Karpas-422 (cell line): ENCODE measurements at regions not wholly inside any gene's neighbourhood (a gene's known extent, or its start where the extent isn't known, plus 50 kb on each side); places are given as distances from the start of the nearest gene placed in this dataset.

ENCODE experiments used
- DNase-seq: peaks from one replicate; pipeline ENCODE4 v3.0.0-alpha.2; 2015
- H2AFZ ChIP-seq: fragments of 200-600 bp; sonication (generic); 2 replicates; pipeline ENCODE4 v1.6.1; 2014; ENCODE audit warnings: antibody characterized with exemption, low read length, mixed read lengths
- H3K27ac ChIP-seq: fragments of 200-600 bp; sonication (generic); 2 replicates; pipeline ENCODE4 v1.5.1; 2014; ENCODE audit warnings: mild to moderate bottlenecking, low read length, moderate library complexity
- H3K27me3 ChIP-seq: fragments of 200-600 bp; sonication (generic); 2 replicates; pipeline ENCODE4 v1.6.1; 2014; ENCODE audit warnings: low read length, mixed read lengths
- H3K36me3 ChIP-seq: fragments of 200-600 bp; sonication (generic); 2 replicates; pipeline ENCODE4 v1.6.1; 2014; ENCODE audit warnings: low read length, mixed read lengths; ENCODE audit not compliant: insufficient read depth
- H3K4me1 ChIP-seq: fragments of 200-600 bp; sonication (generic); 2 replicates; pipeline ENCODE4 v1.6.1; 2014; ENCODE audit warnings: mild to moderate bottlenecking, low read length, mixed read lengths
- H3K4me2 ChIP-seq: fragments of 200-600 bp; sonication (generic); 2 replicates; pipeline ENCODE4 v1.6.1; 2014; ENCODE audit warnings: low read length, low read depth, mild to moderate bottlenecking; ENCODE audit not compliant: poor library complexity, severe bottlenecking
- H3K4me3 ChIP-seq: fragments of 200-600 bp; sonication (generic); 2 replicates; pipeline ENCODE4 v1.5.1; 2014; ENCODE audit warnings: mild to moderate bottlenecking, antibody characterized with exemption, low read length, mixed read lengths
- H3K79me2 ChIP-seq: fragments of 200-600 bp; sonication (generic); 2 replicates; pipeline ENCODE4 v1.6.1; 2014; ENCODE audit warnings: mild to moderate bottlenecking, low read length, mixed read lengths
- H3K9ac ChIP-seq: fragments of 200-600 bp; sonication (generic); 2 replicates; pipeline ENCODE4 v1.6.0; 2014; ENCODE audit warnings: low read length
- H3K9me2 ChIP-seq: fragments of 200-600 bp; sonication (generic), shearing (Covaris generic); replicated peaks from 2 replicates; pipeline ENCODE4 v1.6.0; 2014; ENCODE audit warnings: mild to moderate bottlenecking, low read length, moderate library complexity; ENCODE audit not compliant: insufficient read depth
- H3K9me3 ChIP-seq: fragments of 300-700, 200-600 bp; sonication (generic); 2 replicates; pipeline ENCODE4 v1.6.1; 2014; ENCODE audit warnings: low read length, mixed read lengths
- H4K20me1 ChIP-seq: fragments of 200-600 bp; sonication (generic); 2 replicates; pipeline ENCODE4 v1.6.1; 2014; ENCODE audit warnings: mild to moderate bottlenecking, antibody characterized with exemption, low read length, low read depth; ENCODE audit not compliant: insufficient read depth

DNA sequence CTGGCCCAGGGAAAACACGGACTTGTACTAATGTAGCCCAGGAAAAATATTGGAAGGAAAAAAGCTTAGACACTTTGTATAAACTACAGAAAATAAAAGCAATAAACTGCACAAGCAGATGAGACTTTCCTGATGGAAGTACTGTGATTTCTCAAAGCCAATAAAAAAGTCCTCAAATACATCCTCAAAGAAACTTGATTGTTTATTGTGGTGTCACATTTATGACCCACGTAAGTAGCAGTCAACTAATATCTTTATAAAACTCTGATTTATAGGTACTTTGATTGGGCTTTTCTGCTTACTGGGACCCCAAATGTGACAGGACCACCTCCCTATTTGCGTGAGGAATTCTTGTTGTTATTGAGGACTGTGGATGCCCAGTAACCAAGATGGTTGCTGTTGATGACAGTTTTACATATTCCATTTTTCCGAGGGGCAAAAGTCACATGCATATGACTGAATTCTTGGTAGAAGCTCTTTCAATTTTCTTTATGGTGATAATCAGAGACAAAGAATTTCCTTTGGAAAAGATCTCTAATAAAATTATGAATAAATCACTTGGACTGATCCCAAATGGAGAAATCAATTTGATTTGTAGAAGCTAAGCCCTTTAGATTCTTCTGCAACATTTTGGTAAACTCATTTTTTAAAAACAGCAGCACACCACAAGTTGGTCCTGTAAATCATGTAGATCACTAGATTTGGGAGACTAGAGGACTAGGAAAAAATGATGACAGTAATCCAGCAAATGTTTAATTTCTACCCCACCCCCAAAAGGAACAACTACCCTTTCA, 159.0 kb upstream of the TSC22D2 start:
- H2AFZ ChIP-seq, result no peak overlapping the region
- no peaks in the 10 kb centered on the region for H3K27me3 ChIP-seq
- no peaks in the 10 kb centered on the region for H3K36me3 ChIP-seq
- no peaks in the 10 kb centered on the region for H3K9me3 ChIP-seq
- no peaks in the 10 kb centered on the region for H3K9me2 ChIP-seq
- no peak overlapping the region for H3K4me3 ChIP-seq
- no peak for DNase-seq
- H3K79me2 ChIP-seq, result no peaks in the 10 kb centered on the region
- no peak overlapping the region for H3K9ac ChIP-seq
- no peaks in the 10 kb centered on the region for H4K20me1 ChIP-seq
- H3K4me1 ChIP-seq, result peaks cover 11% of the 10 kb centered on the region
- H3K27ac ChIP-seq, result no peak overlapping the region
- H3K4me2 ChIP-seq, result peak overlapping the region; percentile 43

- Histone ChIP-seq H2AFZ (0 out of 2 replicates have a peak overlapping the region, but pooled peaks have one; percentile 66), H3K9ac (peak overlapping the region; percentile 20; the same call in 1 of the 2 replicates), H3K4me3 (no peak overlapping the region)
These were observed 159.8 kb upstream of the TSC22D2 start for GRCh38 chr3:150248116-150248887.

GRCh38 chr3:150247441-150247840, 160.7 kb upstream of the TSC22D2 start:
- Histone ChIP-seq H4K20me1 (no peaks in the 10 kb centered on the region), H3K9ac (no peak overlapping the region), H3K9me2 (no peaks in the 10 kb centered on the region), H3K79me2 (no peaks in the 10 kb centered on the region), H3K9me3 (no peaks in the 10 kb centered on the region), H3K27me3 (no peaks in the 10 kb centered on the region), H3K27ac (no peak overlapping the region), H3K4me1 (peaks cover 11% of the 10 kb centered on the region), H3K4me3 (no peak overlapping the region), H3K4me2 (no peak overlapping the region), H3K36me3 (no peaks in the 10 kb centered on the region), H2AFZ (no peak overlapping the region)
- no peak for DNase-seq

More at GRCh38 chr3:150248116-150248887, 159.8 kb upstream of the TSC22D2 start:
- peaks cover 11% of the 10 kb centered on the region for H3K4me1 ChIP-seq
- peak overlapping the region; percentile 43 for H3K4me2 ChIP-seq
- no peaks in the 10 kb centered on the region for H3K9me2 ChIP-seq
- H3K27ac ChIP-seq, result no peak overlapping the region
- DNase-seq, result no peak
- no peaks in the 10 kb centered on the region for H3K79me2 ChIP-seq
- no peaks in the 10 kb centered on the region for H4K20me1 ChIP-seq
- H3K36me3 ChIP-seq, result no peaks in the 10 kb centered on the region
- no peaks in the 10 kb centered on the region for H3K27me3 ChIP-seq
- no peaks in the 10 kb centered on the region for H3K9me3 ChIP-seq

- Histone ChIP-seq H2AFZ (no peak overlapping the region), H3K36me3 (no peaks in the 10 kb centered on the region), H3K4me3 (no peak overlapping the region), H3K9ac (no peak overlapping the region), H3K27ac (no peak overlapping the region), H3K4me1 (peaks cover 13% of the 10 kb centered on the region), H3K79me2 (no peaks in the 10 kb centered on the region), H3K27me3 (no peaks in the 10 kb centered on the region), H3K9me3 (no peaks in the 10 kb centered on the region), H3K4me2 (no peak overlapping the region), H3K9me2 (no peaks in the 10 kb centered on the region), H4K20me1 (no peaks in the 10 kb centered on the region)
- DNase-seq, result no peak
These were observed 164.6 kb upstream of the TSC22D2 start for GRCh38 chr3:150243466-150243865.

DNA sequence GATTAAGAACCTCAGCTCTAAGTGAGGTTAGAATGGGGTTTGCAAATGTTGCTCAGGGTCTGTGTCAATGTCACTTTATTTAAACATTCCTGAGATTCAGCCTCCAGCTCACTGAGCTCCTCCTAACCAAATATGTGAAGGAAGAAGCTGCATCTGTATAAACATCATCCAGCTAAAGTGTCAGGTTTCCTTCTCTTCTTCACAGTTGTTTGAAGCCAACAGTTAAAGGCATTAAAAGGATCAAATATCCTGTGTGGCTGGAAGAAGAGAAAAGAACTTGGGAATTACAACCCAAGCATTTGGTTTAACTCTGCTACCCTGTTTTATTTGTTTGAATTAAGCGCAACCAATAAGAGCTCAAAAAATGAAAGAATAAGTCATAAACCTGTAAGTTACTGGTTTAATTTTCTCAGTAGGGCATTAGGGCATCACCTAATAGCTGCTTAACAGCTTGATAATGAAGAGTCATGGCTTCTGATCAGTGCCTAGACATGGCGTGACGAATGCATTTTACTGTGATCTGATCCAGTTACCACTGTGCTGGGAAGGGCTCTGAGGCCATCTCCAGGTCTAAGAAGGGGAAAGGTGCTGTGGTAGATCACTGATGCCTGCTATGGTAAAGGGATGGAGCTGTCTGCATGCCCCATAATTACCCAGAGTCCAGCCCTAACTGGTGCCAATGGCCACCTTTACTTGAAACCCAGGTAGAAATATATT, 165.7 kb upstream of the TSC22D2 start:
- Histone ChIP-seq H3K27ac (no peak overlapping the region), H3K4me3 (no peak overlapping the region), H3K79me2 (no peaks in the 10 kb centered on the region), H3K4me1 (peaks cover 6% of the 10 kb centered on the region), H2AFZ (no peak overlapping the region), H3K9ac (no peak overlapping the region), H3K9me3 (no peaks in the 10 kb centered on the region), H3K4me2 (no peak overlapping the region), H3K36me3 (no peaks in the 10 kb centered on the region), H3K27me3 (no peaks in the 10 kb centered on the region), H3K9me2 (no peaks in the 10 kb centered on the region), H4K20me1 (no peaks in the 10 kb centered on the region)
- no peak for DNase-seq

- Histone ChIP-seq H3K9me3 (no peaks in the 10 kb centered on the region), H3K9ac (no peak overlapping the region), H3K9me2 (no peaks in the 10 kb centered on the region), H3K79me2 (no peaks in the 10 kb centered on the region), H4K20me1 (no peaks in the 10 kb centered on the region), H3K4me3 (no peak overlapping the region), H3K4me1 (peaks cover 6% of the 10 kb centered on the region), H2AFZ (no peak overlapping the region), H3K4me2 (no peak overlapping the region), H3K36me3 (no peaks in the 10 kb centered on the region), H3K27me3 (no peaks in the 10 kb centered on the region), H3K27ac (no peak overlapping the region)
- no peak for DNase-seq
These were observed 167.2 kb upstream of the TSC22D2 start for GRCh38 chr3:150240891-150241290.

- Histone ChIP-seq H4K20me1 (no peaks in the 10 kb centered on the region), H3K4me1 (peaks cover 6% of the 10 kb centered on the region), H2AFZ (no peak overlapping the region), H3K9ac (no peak overlapping the region), H3K4me3 (no peak overlapping the region), H3K79me2 (no peaks in the 10 kb centered on the region), H3K9me2 (no peaks in the 10 kb centered on the region), H3K9me3 (no peaks in the 10 kb centered on the region), H3K4me2 (peak overlapping the region; percentile 15), H3K36me3 (no peaks in the 10 kb centered on the region), H3K27ac (no peak overlapping the region), H3K27me3 (no peaks in the 10 kb centered on the region)
- no peak for DNase-seq
These were observed 168.3 kb upstream of the TSC22D2 start for GRCh38 chr3:150239766-150240165.
